GM18858 (cell line): ENCODE measurements at regions not wholly inside any gene's neighbourhood (a gene's known extent, or its start where the extent isn't known, plus 50 kb on each side); places are given as distances from the start of the nearest gene placed in this dataset.
"Not testable (repeated sequence)": the region's sequence is repeated elsewhere in the genome, so short reads cannot be mapped to it uniquely, and the experiment has no call there.

Experiments
- ATAC-seq: cut with Tn5 transposase; IDR thresholded peaks from one replicate; pipeline ENCODE4 v1.9.1; 2021; ENCODE audit not compliant: unreplicated experiment

GRCh38 chr1:95584315-95584714 lies 350.3 kb downstream of the RWDD3 start:
- ATAC-seq: no peak

- ATAC-seq: no peak
Measured at GRCh38 chr1:95604771-95605170, 370.8 kb downstream of the RWDD3 start.

GRCh38 chr1:95614197-95614596 lies 380.2 kb downstream of the RWDD3 start:
- ATAC-seq: no peak

GRCh38 chr1:95615421-95615820 lies 381.4 kb downstream of the RWDD3 start:
- ATAC-seq: no peak

- ATAC-seq: no peak
Measured at GRCh38 chr1:95620076-95620475, 386.1 kb downstream of the RWDD3 start.

GRCh38 chr1:95622609-95623008 lies 388.6 kb downstream of the RWDD3 start:
- no peak for ATAC-seq

GRCh38 chr1:95625224-95625623 lies 391.2 kb downstream of the RWDD3 start:
- no peak for ATAC-seq

- ATAC-seq: no peak
Measured at GRCh38 chr1:95627244-95627643, 393.2 kb downstream of the RWDD3 start.

- ATAC-seq: no peak
Measured at GRCh38 chr1:95631695-95632094, 397.7 kb downstream of the RWDD3 start.

- ATAC-seq: no peak
Measured at GRCh38 chr1:95635811-95636210, 401.8 kb downstream of the RWDD3 start.

GRCh38 chr1:95636897-95637296 lies 402.9 kb downstream of the RWDD3 start:
- no peak for ATAC-seq

- no peak for ATAC-seq
Measured at GRCh38 chr1:95640746-95641145, 406.7 kb downstream of the RWDD3 start.

- no peak for ATAC-seq
Measured at GRCh38 chr1:95641386-95641785, 407.4 kb downstream of the RWDD3 start.

GRCh38 chr1:95642035-95642434 lies 408.0 kb downstream of the RWDD3 start:
- ATAC-seq: no peak

GRCh38 chr1:95643071-95643470 lies 409.1 kb downstream of the RWDD3 start:
- no peak for ATAC-seq

- ATAC-seq: not testable (repeated sequence)
Measured at GRCh38 chr1:95645126-95645525, 411.1 kb downstream of the RWDD3 start.

GRCh38 chr1:95650631-95651030 lies 416.6 kb downstream of the RWDD3 start:
- no peak for ATAC-seq

GRCh38 chr1:95652423-95652965 lies 418.5 kb downstream of the RWDD3 start:
- ATAC-seq: no peak

- ATAC-seq: no peak
Measured at GRCh38 chr1:95653618-95654017, 419.6 kb downstream of the RWDD3 start.

GRCh38 chr1:95655321-95656020 lies 421.5 kb downstream of the RWDD3 start:
- ATAC-seq: no peak

- ATAC-seq: no peak
Measured at GRCh38 chr1:95657248-95657647, 423.2 kb downstream of the RWDD3 start.

GRCh38 chr1:95659166-95659565 lies 425.2 kb downstream of the RWDD3 start:
- no peak for ATAC-seq

GRCh38 chr1:95659588-95659987 lies 425.6 kb downstream of the RWDD3 start:
- ATAC-seq: no peak
